ENCODE measurements at regions not wholly inside any gene's neighbourhood (a gene's known extent, or its start where the extent isn't known, plus 50 kb on each side); places are given as distances from the start of the nearest gene placed in this dataset.

DNA sequence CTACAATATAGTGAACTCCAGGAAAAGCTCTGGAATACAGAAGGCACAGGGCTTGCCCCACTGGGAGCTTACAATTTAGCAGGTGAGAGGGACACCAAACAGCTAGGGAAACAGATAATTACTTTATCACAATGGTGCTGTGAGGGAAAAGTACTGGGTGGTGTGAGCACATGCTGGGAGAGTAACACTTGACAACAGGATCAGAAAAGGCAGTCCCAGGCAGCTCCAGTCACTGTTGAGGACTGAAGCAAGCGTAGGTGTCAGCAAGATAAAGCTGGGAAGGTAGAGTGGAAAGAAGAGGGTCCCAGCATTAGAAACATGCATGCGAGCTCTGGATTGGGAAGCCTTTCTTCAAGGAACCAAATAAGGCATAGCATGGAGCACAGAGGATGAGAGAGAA, 296.0 kb downstream of the ATPSCKMT start (continued):
- TF ChIP-seq BACH1 (IDR thresholded peaks at IDR 0.05; ENCODE audit: low read length) (no peak), EZH2 (IDR thresholded peaks at IDR 0.05; ENCODE audit: low read depth, low read length, severe bottlenecking) (no peak)
